GM21360 (cell line): ENCODE measurements at regions not wholly inside any gene's neighbourhood (a gene's known extent, or its start where the extent isn't known, plus 50 kb on each side); places are given as distances from the start of the nearest gene placed in this dataset.

Experiments
- ATAC-seq: cut with Tn5 transposase; IDR thresholded peaks from one replicate; pipeline ENCODE4 v1.9.1; 2021; ENCODE audit warnings: mild to moderate bottlenecking, moderate library complexity; ENCODE audit not compliant: unreplicated experiment

GRCh38 chr2:103921161-103921560 lies 932.8 kb upstream of the POU3F3 start:
- ATAC-seq, result no peak

- ATAC-seq, result no peak
Observed at GRCh38 chr2:103942199-103942598, 911.7 kb upstream of the POU3F3 start.

DNA sequence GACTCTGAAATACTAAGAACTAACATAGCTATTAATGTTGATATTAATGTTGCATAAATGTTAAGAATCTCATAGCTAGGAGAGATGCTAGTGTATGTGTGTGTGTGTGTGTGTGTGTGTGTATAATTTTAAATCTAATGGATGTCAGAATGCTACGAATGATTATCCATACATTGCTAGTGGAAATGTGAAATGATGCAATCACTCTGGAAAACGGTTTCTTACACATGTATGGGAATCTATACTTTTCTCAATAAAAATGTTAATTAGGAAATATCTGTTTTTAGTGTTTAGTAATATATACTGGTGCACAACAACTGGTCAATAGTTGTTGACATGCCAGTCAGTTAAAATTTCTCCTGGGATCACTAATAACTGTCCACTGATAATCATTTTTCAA lies 908.8 kb upstream of the POU3F3 start:
- no peak for ATAC-seq

DNA sequence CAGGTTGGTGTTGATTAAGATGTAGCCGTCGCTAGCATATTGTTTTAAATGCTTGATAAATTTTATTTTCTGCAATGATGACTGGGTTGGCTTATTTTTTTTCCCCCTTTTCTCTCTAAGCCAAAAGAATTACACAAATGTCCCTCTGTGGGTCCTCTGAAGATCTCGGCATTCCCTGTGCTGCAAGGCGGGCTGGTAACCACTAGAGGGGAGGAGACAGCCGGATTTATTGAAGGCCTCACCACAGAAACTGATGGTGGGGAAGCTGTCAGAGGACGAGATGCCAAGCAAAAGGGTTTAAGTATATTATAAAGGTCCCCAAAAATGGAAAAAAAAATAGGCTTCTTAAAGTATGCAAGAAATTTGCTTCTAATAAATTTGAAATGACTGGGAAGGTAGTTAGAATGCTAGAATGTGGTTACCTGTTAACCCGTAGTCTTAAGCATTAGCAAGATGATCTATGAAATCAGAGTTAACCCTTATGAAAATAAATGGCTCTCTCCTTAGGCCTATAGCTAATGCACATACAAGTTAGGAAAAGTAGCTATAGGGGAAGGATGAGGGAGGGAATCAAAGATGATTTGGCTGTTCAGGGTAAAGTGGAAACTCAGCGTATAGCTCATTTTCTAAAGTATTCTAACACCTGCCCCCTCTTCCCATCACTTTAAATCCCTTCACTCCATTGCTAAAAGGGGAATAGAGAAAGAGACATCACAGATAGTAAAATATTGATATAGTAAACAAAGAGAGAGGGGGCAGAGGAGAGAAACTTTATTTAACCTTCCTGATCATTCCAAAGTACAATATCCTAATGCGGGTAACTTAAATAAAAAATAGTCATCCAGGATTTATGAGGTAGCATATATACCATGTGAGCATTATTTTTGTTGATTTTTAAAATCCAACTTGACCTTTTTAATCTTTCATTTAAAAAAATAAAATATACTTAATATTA lies 894.5 kb upstream of the POU3F3 start:
- peak; percentile 70 for ATAC-seq

- ATAC-seq, result no peak
Observed at GRCh38 chr2:103960129-103960513, 893.8 kb upstream of the POU3F3 start.

DNA sequence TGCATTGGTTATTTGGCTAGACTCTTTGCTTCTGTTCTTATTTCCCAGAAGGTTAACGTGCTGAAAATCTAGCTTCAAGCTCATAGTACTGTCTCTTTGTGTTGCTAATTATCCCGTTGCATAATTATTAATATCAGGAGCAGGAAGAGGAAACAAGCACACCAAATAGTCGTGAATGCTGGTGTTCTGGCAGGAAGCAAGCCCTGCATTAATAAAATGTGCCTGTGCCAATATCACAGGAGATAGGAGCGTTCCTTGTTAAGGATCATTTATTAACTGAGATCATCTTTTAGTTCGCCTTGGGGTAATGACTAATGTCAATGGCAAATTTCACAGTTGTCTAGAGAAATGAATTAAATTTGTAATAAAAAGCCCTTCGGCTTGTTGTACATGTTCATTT lies 893.0 kb upstream of the POU3F3 start:
- ATAC-seq, result no peak

- no peak for ATAC-seq
Observed at GRCh38 chr2:103961862-103962261, 892.1 kb upstream of the POU3F3 start.

DNA sequence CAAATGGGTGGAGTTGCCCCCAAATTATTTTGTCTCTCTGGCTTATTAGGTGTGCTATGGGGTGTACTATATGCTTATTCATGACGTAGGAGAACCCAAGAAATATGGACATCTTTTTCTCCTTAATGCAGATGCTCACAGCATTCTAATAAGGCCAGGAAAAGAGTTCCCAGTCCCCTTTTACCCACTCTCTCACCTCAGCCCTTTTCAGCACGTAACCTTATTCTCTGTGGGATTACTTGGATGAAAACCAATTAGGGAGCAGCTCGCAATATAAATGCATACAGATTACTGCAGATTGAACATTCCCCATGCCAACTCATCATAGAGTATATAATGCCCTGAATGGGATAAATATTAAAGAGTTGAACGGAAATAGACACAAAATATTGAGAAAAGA lies 891.2 kb upstream of the POU3F3 start:
- ATAC-seq, result no peak

DNA sequence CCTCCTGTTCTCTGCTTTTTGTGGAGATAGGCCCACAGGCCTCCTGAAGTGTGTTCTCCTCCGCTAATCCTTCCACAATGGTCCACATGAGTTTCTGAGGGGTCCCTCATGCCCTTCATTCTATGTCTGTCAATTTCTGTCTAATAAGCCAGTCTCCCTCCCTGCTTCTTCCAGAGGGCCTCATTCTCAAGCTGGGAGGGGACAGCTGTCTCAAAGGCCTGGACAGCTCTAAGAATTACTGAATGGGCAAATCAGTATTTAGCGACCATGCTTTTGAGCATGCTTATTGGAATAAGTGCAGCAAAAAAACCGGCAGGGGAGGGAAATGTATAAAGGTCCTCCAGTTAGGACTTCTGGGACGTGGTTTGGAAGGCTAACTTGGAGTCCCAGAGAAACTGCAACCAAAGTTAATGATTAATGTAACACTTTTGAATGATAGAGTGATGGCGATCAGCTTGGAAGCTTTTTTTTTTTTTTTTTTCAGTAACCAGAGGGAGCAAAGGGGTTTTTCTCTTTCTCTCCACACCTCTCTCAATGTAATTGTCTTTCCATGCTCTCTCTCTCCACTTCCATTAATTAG lies 890.7 kb upstream of the POU3F3 start:
- ATAC-seq, result no peak

DNA sequence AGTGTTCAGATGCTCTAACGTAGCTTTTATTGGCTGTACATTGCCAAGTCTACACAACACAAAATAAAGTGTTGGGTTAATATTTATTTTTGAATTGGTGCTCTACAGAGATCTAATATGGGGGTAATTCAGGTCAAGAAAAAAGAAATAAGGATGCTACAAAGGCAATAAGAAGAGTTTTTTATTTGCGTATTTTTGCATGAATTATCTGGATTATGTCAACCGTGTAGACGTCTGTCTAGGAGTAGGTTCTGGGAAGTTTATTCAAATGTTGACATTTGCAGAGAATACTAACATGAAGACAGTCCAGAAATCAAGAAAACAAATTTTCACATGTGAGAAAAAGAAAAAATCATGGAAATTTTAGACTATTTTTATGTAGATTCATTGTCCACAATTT lies 876.7 kb upstream of the POU3F3 start:
- ATAC-seq, result no peak

DNA sequence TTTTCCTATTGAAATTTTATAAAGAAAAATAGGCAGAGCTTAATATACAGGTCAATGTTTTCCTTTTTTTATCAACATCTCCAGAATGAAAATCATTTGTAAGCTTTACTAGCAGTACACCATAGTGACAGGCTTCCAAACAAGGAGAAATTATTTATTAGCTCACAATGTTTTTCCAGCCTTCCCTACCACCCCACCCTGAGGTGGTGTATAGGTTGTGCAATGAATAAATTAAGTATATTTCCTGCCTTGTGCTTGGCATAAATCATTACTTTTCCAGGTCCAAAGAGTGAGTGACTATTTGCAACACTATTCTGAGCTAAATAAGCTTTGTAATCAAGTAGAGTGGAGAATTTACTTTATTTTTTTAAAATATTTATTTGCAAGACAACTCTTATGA lies 876.2 kb upstream of the POU3F3 start:
- no peak for ATAC-seq

DNA sequence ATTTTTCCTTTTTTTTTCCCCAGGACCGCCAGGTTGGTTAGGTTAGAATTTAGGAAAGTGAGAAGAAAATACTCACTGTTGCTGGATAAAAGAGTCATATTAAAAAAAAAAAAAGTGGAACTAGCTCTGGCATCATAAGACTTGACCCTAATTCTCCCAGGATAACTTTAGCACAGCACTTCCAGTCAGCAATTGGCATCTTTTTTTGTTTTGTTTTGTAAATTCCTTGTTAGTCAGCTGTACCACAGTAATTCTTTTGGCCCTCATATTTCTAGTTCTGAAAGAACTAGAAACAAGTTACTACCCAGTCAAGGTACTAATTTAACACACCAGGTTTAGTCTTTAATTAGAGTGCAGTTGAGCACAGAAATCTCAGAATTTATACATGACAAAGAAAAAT lies 873.5 kb upstream of the POU3F3 start:
- no peak for ATAC-seq

GRCh38 chr2:103982691-103983090 lies 871.2 kb upstream of the POU3F3 start:
- ATAC-seq, result no peak

- no peak for ATAC-seq
Observed at GRCh38 chr2:103986001-103986400, 867.9 kb upstream of the POU3F3 start.

DNA sequence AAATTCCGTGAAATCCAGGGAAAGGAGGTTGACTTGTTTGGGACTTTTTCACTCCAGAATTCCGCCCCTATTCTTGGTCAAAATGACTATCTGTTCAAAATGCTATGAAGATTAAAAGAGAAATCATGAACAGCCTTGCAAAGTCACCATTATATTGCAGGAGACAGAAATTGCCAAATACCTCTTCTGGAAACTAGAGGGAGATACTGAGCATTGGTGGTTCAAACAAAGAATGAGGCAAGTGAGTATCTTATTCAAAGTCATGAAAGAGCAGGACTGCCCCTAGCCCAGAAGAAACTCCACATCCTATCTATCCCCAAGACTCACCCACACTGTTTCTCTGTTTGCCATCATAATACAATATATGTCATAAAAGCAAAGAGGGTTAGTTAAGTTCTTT lies 862.3 kb upstream of the POU3F3 start:
- no peak for ATAC-seq

GRCh38 chr2:104004821-104005220 lies 849.1 kb upstream of the POU3F3 start:
- no peak for ATAC-seq

GRCh38 chr2:104016801-104017200 lies 837.1 kb upstream of the POU3F3 start:
- no peak for ATAC-seq

DNA sequence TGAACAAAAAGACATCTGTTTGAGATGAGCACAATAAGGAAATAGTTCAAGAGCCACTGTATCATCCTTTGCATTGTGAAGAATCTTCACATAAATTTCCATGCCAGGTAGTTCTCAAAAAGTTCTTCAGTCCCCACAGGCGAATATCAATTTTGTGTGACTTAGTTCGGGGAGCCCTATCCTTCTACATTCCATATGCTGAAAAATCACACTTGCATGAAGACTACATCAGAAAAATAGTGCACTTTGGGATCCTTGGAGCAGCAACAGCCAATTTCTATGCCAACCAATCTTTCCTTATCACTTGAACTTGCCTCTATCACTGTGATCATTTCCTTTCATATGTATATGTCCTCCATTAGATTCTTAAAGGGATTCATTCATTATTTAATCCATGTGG lies 830.6 kb upstream of the POU3F3 start:
- ATAC-seq, result no peak

DNA sequence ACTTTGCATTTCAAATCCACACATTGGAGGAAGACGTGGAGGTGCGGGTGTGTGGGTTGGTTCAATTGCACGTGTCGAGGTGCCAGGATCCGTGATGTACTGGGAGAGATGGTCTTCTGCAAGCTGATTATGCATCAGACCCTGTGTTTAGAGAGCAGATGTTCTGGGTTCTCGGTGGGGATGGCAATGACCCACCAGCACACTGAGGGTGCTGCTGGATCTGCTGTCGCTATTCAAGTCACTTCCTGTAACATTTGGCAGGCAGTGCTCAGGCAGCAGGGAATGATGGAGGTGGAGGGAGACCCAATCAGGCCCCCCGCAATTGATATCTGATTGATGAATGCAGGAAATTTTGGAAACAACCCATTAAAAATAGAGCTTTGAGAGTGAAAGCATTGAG lies 830.1 kb upstream of the POU3F3 start:
- no peak for ATAC-seq

GRCh38 chr2:104025295-104025694 lies 828.6 kb upstream of the POU3F3 start:
- ATAC-seq, result no peak

DNA sequence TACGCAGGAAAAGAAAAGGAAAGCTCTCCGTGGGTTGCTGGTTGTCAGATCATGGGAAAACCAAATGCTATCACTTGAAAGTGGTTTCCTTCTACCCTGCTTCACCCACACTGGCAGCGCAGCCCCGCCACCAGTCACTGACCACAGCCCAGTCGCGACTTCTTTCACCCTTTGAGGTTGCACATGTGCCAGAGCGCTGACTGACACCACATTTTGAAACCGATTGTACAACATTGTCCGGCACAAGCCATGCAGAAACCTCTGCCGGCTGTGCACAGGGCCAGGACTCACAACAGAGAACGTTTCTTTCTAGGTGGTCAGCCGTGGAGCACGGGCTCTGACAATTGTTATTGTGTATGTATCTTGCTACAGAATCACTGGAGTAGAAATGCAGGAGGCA lies 827.2 kb upstream of the POU3F3 start:
- no peak for ATAC-seq

GRCh38 chr2:104027321-104027720 lies 826.6 kb upstream of the POU3F3 start:
- ATAC-seq, result no peak

DNA sequence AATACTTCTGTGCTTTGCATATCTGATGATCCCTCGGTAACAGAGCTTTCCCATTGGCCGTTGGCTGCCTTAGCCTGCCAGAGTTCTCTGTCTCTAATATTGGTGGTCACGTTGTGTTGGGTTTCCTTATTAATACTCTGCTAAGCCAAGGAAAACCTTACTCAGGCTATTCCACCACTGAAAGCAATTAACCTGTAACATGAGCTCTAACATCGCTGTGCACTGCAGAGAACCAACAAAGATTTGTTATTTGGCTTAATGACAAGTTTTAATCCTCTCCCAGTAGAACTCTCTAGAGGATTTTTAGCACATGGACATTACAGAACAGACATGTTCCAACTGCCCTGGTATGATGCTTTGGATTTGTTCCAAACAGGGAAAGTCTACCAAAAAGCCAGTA lies 825.9 kb upstream of the POU3F3 start:
- no peak for ATAC-seq
